ENCODE measurements at regions not wholly inside any gene's neighbourhood (a gene's known extent, or its start where the extent isn't known, plus 50 kb on each side); places are given as distances from the start of the nearest gene placed in this dataset.

DNA sequence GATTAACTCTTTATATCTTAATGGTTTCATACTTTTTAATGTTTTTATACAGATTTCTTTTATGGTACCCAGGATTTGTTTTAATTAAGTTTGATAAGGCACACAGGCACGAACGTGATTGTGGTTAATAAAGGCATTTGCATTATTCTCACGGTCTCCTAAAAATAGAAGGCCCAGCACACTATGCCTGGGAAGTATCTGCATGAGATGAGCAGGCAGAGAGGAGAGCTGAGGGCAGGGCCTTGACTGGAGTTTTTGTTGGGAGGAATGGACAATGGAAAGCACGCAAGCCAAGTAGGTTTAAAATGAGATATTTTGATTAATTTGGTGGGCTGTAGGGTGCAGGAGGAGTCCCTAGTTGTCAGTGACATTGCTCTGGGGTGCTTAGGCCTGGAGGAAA lies 1714.3 kb upstream of the PCDH7 start:
- Histone ChIP-seq H3K9me3 (ENCODE audit: control insufficient read depth in 2 of 3, insufficient read depth in 1 of 3, low read length in 3 of 3) (no peaks in the 10 kb centered on the region), H3K4me1 (ENCODE audit: control insufficient read depth in 2 of 3, insufficient read depth in 2 of 3, low read depth in 1 of 3, low read length in 3 of 3) (no peaks in the 10 kb centered on the region), H3K27me3 (ENCODE audit: control insufficient read depth, insufficient read depth, low read length) (no peaks in the 10 kb centered on the region), H3K4me3 (ENCODE audit: low read length in 3 of 3) (no peak overlapping the region), H3K36me3 (ENCODE audit: control insufficient read depth in 2 of 3, insufficient read depth in 3 of 3, low read length in 3 of 3) (no peaks in the 10 kb centered on the region), H3K9ac (ENCODE audit: low read length in 3 of 3) (no peak overlapping the region), H3K27ac (ENCODE audit: low read depth in 2 of 2, low read length in 2 of 2) (no peak overlapping the region)
- intact Hi-C loops (cut with DNase I): no loop called here
- TF ChIP-seq, protein P1, sequence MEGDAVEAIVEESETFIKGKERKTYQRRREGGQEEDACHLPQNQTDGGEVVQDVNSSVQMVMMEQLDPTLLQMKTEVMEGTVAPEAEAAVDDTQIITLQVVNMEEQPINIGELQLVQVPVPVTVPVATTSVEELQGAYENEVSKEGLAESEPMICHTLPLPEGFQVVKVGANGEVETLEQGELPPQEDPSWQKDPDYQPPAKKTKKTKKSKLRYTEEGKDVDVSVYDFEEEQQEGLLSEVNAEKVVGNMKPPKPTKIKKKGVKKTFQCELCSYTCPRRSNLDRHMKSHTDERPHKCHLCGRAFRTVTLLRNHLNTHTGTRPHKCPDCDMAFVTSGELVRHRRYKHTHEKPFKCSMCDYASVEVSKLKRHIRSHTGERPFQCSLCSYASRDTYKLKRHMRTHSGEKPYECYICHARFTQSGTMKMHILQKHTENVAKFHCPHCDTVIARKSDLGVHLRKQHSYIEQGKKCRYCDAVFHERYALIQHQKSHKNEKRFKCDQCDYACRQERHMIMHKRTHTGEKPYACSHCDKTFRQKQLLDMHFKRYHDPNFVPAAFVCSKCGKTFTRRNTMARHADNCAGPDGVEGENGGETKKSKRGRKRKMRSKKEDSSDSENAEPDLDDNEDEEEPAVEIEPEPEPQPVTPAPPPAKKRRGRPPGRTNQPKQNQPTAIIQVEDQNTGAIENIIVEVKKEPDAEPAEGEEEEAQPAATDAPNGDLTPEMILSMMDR (IDR thresholded peaks at IDR 0.05; ENCODE audit: borderline replicate concordance, extremely low read depth, insufficient read depth): no peak
- FAIRE-seq (no peak), DNase-seq (no peak)

DNA sequence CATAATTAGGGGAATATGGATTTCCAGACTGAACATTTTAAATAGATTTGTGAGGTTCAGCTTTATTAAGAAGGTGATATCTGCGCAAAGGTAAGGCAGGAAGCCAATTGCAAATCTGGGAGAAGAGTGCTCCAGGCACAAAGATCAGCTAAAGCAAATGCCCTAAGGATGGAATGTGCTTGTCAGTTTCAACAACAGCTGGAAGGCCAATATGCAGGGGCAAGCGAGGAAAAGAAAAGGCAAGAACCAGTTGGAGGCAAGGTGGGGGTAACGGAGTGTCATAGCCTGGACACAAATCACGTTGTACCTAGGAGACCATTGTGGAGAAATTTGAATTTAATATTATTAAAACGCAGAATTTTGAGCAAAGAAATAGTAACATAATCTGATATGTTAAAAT lies 1710.3 kb upstream of the PCDH7 start:
- intact Hi-C loops (cut with DNase I): no loop called here
- Histone ChIP-seq H3K36me3 (ENCODE audit: control insufficient read depth in 2 of 3, insufficient read depth in 3 of 3, low read length in 3 of 3) (no peaks in the 10 kb centered on the region), H3K27ac (ENCODE audit: low read depth in 2 of 2, low read length in 2 of 2) (no peak overlapping the region), H3K9ac (ENCODE audit: low read length in 3 of 3) (no peak overlapping the region), H3K9me3 (ENCODE audit: control insufficient read depth in 2 of 3, insufficient read depth in 1 of 3, low read length in 3 of 3) (no peaks in the 10 kb centered on the region), H3K4me3 (ENCODE audit: low read length in 3 of 3) (no peak overlapping the region), H3K4me1 (ENCODE audit: control insufficient read depth in 2 of 3, insufficient read depth in 2 of 3, low read depth in 1 of 3, low read length in 3 of 3) (no peaks in the 10 kb centered on the region), H3K27me3 (ENCODE audit: control insufficient read depth, insufficient read depth, low read length) (no peaks in the 10 kb centered on the region)
- FAIRE-seq: no peak
- TF ChIP-seq, protein P1 (IDR thresholded peaks at IDR 0.05; ENCODE audit: borderline replicate concordance, extremely low read depth, insufficient read depth): no peak
- no peak for DNase-seq

DNA sequence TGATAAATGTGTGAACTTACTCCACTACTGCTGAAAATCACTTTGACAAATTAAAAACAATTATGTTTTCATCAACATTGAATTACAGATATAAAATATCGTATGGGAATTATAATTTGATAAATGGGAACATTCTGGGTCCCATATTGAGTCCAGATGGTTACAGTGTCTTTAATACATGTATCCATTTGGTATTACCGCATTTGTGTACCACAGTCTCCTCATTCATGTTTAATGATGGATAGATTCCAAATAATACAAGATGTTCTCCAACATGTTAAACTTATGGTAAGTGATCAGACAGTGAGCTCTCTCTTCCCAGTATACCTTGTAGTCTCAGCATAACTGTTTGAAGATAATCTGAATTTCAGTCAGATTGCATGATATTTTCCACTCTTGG lies 1706.8 kb upstream of the PCDH7 start:
- Histone ChIP-seq H3K27me3 (ENCODE audit: control insufficient read depth, insufficient read depth, low read length) (no peaks in the 10 kb centered on the region), H3K4me3 (ENCODE audit: low read length in 3 of 3) (no peak overlapping the region), H3K9me3 (ENCODE audit: control insufficient read depth in 2 of 3, insufficient read depth in 1 of 3, low read length in 3 of 3) (no peaks in the 10 kb centered on the region), H3K4me1 (ENCODE audit: control insufficient read depth in 2 of 3, insufficient read depth in 2 of 3, low read depth in 1 of 3, low read length in 3 of 3) (no peaks in the 10 kb centered on the region), H3K9ac (ENCODE audit: low read length in 3 of 3) (no peak overlapping the region), H3K36me3 (ENCODE audit: control insufficient read depth in 2 of 3, insufficient read depth in 3 of 3, low read length in 3 of 3) (no peaks in the 10 kb centered on the region), H3K27ac (ENCODE audit: low read depth in 2 of 2, low read length in 2 of 2) (no peak overlapping the region)
- FAIRE-seq (no peak), DNase-seq (no peak)
- intact Hi-C loops (cut with DNase I): no loop called here
- TF ChIP-seq, protein P1 (IDR thresholded peaks at IDR 0.05; ENCODE audit: borderline replicate concordance, extremely low read depth, insufficient read depth): no peak

DNA sequence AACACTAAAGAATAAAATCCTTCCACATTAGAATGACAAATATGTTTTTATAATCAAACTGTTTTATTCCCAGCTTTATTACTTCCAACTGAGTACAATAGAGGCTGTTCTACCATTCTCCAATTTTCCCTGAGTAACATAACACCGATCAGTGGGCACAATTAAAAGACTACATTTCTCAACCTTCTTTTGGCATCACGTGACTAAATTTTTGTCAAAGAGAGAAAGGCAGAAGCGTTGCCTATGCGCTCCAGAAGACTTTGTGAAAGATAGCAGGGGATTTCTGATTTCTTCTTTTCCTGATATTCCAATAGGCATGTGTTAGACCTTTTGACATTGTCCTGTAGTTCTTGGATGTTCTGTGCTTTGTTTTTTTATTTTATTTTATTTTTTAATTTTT lies 1705.6 kb upstream of the PCDH7 start:
- no peaks in the 10 kb centered on the region for H3K9me3 ChIP-seq (ENCODE audit: control insufficient read depth in 2 of 3, insufficient read depth in 1 of 3, low read length in 3 of 3)
- H3K36me3 ChIP-seq (ENCODE audit: control insufficient read depth in 2 of 3, insufficient read depth in 3 of 3, low read length in 3 of 3): no peaks in the 10 kb centered on the region
- H3K27me3 ChIP-seq (ENCODE audit: control insufficient read depth, insufficient read depth, low read length): no peaks in the 10 kb centered on the region
- no peak overlapping the region for H3K4me3 ChIP-seq (ENCODE audit: low read length in 3 of 3)
- H3K4me1 ChIP-seq (ENCODE audit: control insufficient read depth in 2 of 3, insufficient read depth in 2 of 3, low read depth in 1 of 3, low read length in 3 of 3): no peaks in the 10 kb centered on the region
- DNase-seq: no peak
- TF ChIP-seq, protein P1 (IDR thresholded peaks at IDR 0.05; ENCODE audit: borderline replicate concordance, extremely low read depth, insufficient read depth): no peak
- no peak overlapping the region for H3K27ac ChIP-seq (ENCODE audit: low read depth in 2 of 2, low read length in 2 of 2)
- FAIRE-seq: no peak
- H3K9ac ChIP-seq (ENCODE audit: low read length in 3 of 3): no peak overlapping the region
- intact Hi-C loops (cut with DNase I): no loop called here
